RPMI7951 (cell line): ENCODE measurements at regions not wholly inside any gene's neighbourhood (a gene's known extent, or its start where the extent isn't known, plus 50 kb on each side); places are given as distances from the start of the nearest gene placed in this dataset.
A peak's percentile ranks its signal among the peaks of the same experiment; 100 is the strongest.
"Not testable (repeated sequence)": the region's sequence is repeated elsewhere in the genome, so short reads cannot be mapped to it uniquely, and the experiment has no call there.

Experiments
- DNase-seq: peaks from one replicate; pipeline ENCODE4 v3.0.0-alpha.2; 2012; ENCODE audit warnings: low read depth

GRCh38 chr2:4915357-4915756 is 776.8 kb upstream of the SOX11 start:
- DNase-seq: no peak

GRCh38 chr2:4916094-4916493 is 776.1 kb upstream of the SOX11 start:
- DNase-seq: no peak

- no peak for DNase-seq
Measured at GRCh38 chr2:4930704-4931103, 761.5 kb upstream of the SOX11 start.

GRCh38 chr2:4931721-4932365 is 760.3 kb upstream of the SOX11 start:
- no peak for DNase-seq

GRCh38 chr2:4935291-4935690 is 756.9 kb upstream of the SOX11 start:
- DNase-seq: not testable (repeated sequence)

- no peak for DNase-seq
Measured at GRCh38 chr2:4937550-4937949, 754.6 kb upstream of the SOX11 start.

- no peak for DNase-seq
Measured at GRCh38 chr2:4938206-4938605, 754.0 kb upstream of the SOX11 start.

- no peak for DNase-seq
Measured at GRCh38 chr2:4942441-4942840, 749.7 kb upstream of the SOX11 start.

GRCh38 chr2:4947911-4948310 is 744.3 kb upstream of the SOX11 start:
- no peak for DNase-seq

- DNase-seq: no peak
Measured at GRCh38 chr2:4951368-4951767, 740.8 kb upstream of the SOX11 start.

- DNase-seq: no peak
Measured at GRCh38 chr2:4959219-4959618, 733.0 kb upstream of the SOX11 start.

- DNase-seq: no peak
Measured at GRCh38 chr2:4962419-4962818, 729.8 kb upstream of the SOX11 start.

GRCh38 chr2:4963106-4963505 is 729.1 kb upstream of the SOX11 start:
- no peak for DNase-seq

GRCh38 chr2:4964001-4964540 is 728.1 kb upstream of the SOX11 start:
- DNase-seq: no peak

GRCh38 chr2:4964579-4964978 is 727.6 kb upstream of the SOX11 start:
- DNase-seq: no peak

- no peak for DNase-seq
Measured at GRCh38 chr2:4965556-4966320, 726.4 kb upstream of the SOX11 start.

GRCh38 chr2:4967206-4967605 is 725.0 kb upstream of the SOX11 start:
- DNase-seq: no peak

GRCh38 chr2:4972472-4972871 is 719.7 kb upstream of the SOX11 start:
- no peak for DNase-seq

GRCh38 chr2:4973354-4973753 is 718.8 kb upstream of the SOX11 start:
- no peak for DNase-seq

GRCh38 chr2:4973973-4974372 is 718.2 kb upstream of the SOX11 start:
- peak; percentile 1 for DNase-seq

- DNase-seq: no peak
Measured at GRCh38 chr2:4976407-4976806, 715.8 kb upstream of the SOX11 start.

- DNase-seq: no peak
Measured at GRCh38 chr2:4979111-4979510, 713.1 kb upstream of the SOX11 start.

GRCh38 chr2:4980995-4981394 is 711.2 kb upstream of the SOX11 start:
- DNase-seq: no peak
